HG02870 (cell line): ENCODE measurements at regions not wholly inside any gene's neighbourhood (a gene's known extent, or its start where the extent isn't known, plus 50 kb on each side); places are given as distances from the start of the nearest gene placed in this dataset.
"Not testable (repeated sequence)": the region's sequence is repeated elsewhere in the genome, so short reads cannot be mapped to it uniquely, and the experiment has no call there.

Experiments used
- ATAC-seq: cut with Tn5 transposase; IDR thresholded peaks from one replicate; pipeline ENCODE4 v1.9.1; 2021; ENCODE audit warnings: mild to moderate bottlenecking, moderate library complexity; ENCODE audit not compliant: unreplicated experiment

GRCh38 chrX:84856791-84857190 lies 146.9 kb upstream of the APOOL start:
- not testable (repeated sequence) for ATAC-seq

GRCh38 chrX:84858771-84859170 lies 144.9 kb upstream of the APOOL start:
- not testable (repeated sequence) for ATAC-seq

- ATAC-seq, result no peak
Measured at GRCh38 chrX:84865113-84865512, 138.6 kb upstream of the APOOL start.

- not testable (repeated sequence) for ATAC-seq
Measured at GRCh38 chrX:84870281-84870680, 133.4 kb upstream of the APOOL start.

GRCh38 chrX:84872160-84872771 lies 131.4 kb upstream of the APOOL start:
- ATAC-seq, result not testable (repeated sequence)

GRCh38 chrX:84873176-84873575 lies 130.5 kb upstream of the APOOL start:
- ATAC-seq, result no peak

- no peak for ATAC-seq
Measured at GRCh38 chrX:84876876-84877275, 126.8 kb upstream of the APOOL start.

- ATAC-seq, result no peak
Measured at GRCh38 chrX:84893897-84894296, 109.8 kb upstream of the APOOL start.

- peak; percentile 78 for ATAC-seq
Measured at GRCh38 chrX:84907324-84907968, 96.2 kb upstream of the APOOL start.

- ATAC-seq, result no peak
Measured at GRCh38 chrX:84909151-84909550, 94.5 kb upstream of the APOOL start.

GRCh38 chrX:84924624-84925023 lies 79.1 kb upstream of the APOOL start:
- no peak for ATAC-seq

GRCh38 chrX:84932814-84933213 lies 70.9 kb upstream of the APOOL start:
- no peak for ATAC-seq

GRCh38 chrX:84933956-84934556 lies 69.6 kb upstream of the APOOL start:
- ATAC-seq, result no peak
